D721Med (cell line): ENCODE measurements at regions not wholly inside any gene's neighbourhood (a gene's known extent, or its start where the extent isn't known, plus 50 kb on each side); places are given as distances from the start of the nearest gene placed in this dataset.

Experiments
- DNase-seq: peaks from one replicate; pipeline ENCODE4 v3.0.0; 2011; ENCODE audit warnings: low spot score; ENCODE audit not compliant: insufficient read length
- FAIRE-seq: peaks from 2 replicates; lab custom pipeline; 2011; peaks lifted over from hg19 to GRCh38; lab: Jason Lieb, UNC
- TF ChIP-seq, protein P1 (sequence below): IDR thresholded peaks from 2 replicates; pipeline ENCODE4 v1.5.1; 2012; ENCODE audit warnings: mild to moderate bottlenecking, control low read depth; ENCODE audit not compliant: insufficient read depth; ENCODE audit errors: missing control alignments

- DNase-seq (no peak), FAIRE-seq (no peak)
- TF ChIP-seq, protein P1, sequence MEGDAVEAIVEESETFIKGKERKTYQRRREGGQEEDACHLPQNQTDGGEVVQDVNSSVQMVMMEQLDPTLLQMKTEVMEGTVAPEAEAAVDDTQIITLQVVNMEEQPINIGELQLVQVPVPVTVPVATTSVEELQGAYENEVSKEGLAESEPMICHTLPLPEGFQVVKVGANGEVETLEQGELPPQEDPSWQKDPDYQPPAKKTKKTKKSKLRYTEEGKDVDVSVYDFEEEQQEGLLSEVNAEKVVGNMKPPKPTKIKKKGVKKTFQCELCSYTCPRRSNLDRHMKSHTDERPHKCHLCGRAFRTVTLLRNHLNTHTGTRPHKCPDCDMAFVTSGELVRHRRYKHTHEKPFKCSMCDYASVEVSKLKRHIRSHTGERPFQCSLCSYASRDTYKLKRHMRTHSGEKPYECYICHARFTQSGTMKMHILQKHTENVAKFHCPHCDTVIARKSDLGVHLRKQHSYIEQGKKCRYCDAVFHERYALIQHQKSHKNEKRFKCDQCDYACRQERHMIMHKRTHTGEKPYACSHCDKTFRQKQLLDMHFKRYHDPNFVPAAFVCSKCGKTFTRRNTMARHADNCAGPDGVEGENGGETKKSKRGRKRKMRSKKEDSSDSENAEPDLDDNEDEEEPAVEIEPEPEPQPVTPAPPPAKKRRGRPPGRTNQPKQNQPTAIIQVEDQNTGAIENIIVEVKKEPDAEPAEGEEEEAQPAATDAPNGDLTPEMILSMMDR, result no peak
Observed at GRCh38 chr5:54756796-54757402, 228.5 kb downstream of the ESM1 start.

DNA sequence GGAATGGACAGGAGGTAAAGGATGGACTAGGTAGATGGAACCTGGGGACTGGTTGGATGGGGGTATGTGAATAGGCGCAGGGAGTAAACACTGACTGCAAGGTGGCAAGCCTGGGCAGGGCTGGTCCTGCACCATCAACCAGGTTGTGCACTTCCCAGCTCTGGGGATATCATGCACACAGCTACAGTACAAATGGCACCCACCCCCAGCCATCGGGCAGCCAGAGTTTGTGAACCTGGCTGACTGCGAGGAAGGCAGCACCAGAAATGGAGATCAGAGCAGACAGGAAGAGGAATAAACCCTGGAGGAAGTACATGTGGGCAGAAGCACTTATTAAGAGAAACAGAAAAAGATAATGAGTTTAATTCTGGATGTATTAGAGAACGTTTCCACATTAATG lies 229.1 kb downstream of the ESM1 start:
- no peak for DNase-seq
- FAIRE-seq, result no peak
- TF ChIP-seq, protein P1, result no peak

GRCh38 chr5:54754878-54755277 lies 230.5 kb downstream of the ESM1 start:
- DNase-seq, result no peak
- TF ChIP-seq, protein P1, result no peak
- FAIRE-seq, result no peak

DNA sequence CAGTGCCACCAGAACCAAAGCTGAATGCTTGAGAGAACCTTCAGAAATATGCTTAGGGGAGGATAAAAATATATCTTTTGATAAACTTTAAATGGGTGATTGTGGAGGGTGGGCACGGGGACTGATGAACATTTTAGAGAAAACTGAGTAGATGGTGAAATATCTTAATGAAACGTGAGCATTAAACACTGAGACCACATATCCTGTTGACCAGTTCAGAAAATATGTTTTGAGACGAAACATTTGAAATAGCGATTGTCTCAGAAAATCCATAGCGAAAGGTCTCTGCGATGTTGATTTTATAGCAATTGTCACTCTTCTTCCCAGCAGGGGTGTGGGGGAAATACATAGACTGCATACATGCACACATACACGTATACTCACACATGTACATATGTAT lies 231.0 kb downstream of the ESM1 start:
- no peak for DNase-seq
- no peak for FAIRE-seq
- TF ChIP-seq, protein P1, result no peak

DNA sequence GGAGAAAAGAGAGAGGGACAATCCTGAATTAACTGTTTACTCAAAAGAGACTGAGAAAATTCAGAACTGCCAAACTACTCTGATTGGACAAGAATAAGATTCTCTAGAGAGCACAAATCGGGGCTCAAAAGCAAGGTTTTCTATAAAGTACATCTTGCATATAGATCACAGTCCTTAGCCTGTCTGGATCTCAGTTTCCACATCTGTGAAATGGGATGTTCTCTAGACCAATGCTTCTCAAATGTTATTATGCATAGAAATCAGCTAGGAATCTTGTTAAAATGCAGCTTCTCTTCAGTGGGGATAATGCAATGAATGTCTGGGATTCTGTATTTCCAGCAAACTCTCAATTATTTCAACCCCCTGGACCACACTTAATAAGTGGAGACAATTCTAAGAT lies 231.6 kb downstream of the ESM1 start:
- no peak for DNase-seq
- TF ChIP-seq, protein P1, result no peak
- no peak for FAIRE-seq

- DNase-seq (no peak), FAIRE-seq (no peak)
- TF ChIP-seq, protein P1, result no peak
Observed at GRCh38 chr5:54753034-54753433, 232.4 kb downstream of the ESM1 start.

- FAIRE-seq, result no peak
- TF ChIP-seq, protein P1, result no peak
- DNase-seq, result no peak
Observed at GRCh38 chr5:54748527-54748926, 231.0 kb downstream of the SNX18 start.
